Activated naive CD8-positive, alpha-beta T cell treated with anti-CD3 and anti-CD28 coated beads for 36 hours (primary cell): ENCODE measurements at regions not wholly inside any gene's neighbourhood (a gene's known extent, or its start where the extent isn't known, plus 50 kb on each side); places are given as distances from the start of the nearest gene placed in this dataset.

Source experiments
- DNase-seq: peaks from one replicate; pipeline ENCODE4 v3.0.0; 2021
- H3K27ac Mint-ChIP-seq: one replicate; pipeline ENCODE4 v1.8.0; 2022; ENCODE audit warnings: mild to moderate bottlenecking, moderate library complexity, mixed read lengths
- H3K27me3 Mint-ChIP-seq: one replicate; pipeline ENCODE4 v1.8.0; 2022; ENCODE audit warnings: mild to moderate bottlenecking, mixed read lengths
- H3K36me3 Mint-ChIP-seq: one replicate; pipeline ENCODE4 v1.8.0; 2021; ENCODE audit warnings: mild to moderate bottlenecking, mixed read lengths
- H3K4me1 Mint-ChIP-seq: one replicate; pipeline ENCODE4 v1.8.0; 2021; ENCODE audit warnings: mixed read lengths
- H3K4me3 Mint-ChIP-seq: one replicate; pipeline ENCODE4 v1.8.0; 2022; ENCODE audit warnings: mild to moderate bottlenecking, moderate library complexity, mixed read lengths
- H3K9me3 Mint-ChIP-seq: one replicate; pipeline ENCODE4 v1.8.0; 2022; ENCODE audit warnings: mixed read lengths

GRCh38 chr3:88960019-88960418 lies 147.4 kb upstream of the EPHA3 start:
- DNase-seq, result no peak
- Mint-ChIP-seq H3K4me1 (no peaks in the 10 kb centered on the region), H3K27me3 (no peaks in the 10 kb centered on the region), H3K27ac (no peak overlapping the region), H3K36me3 (no peaks in the 10 kb centered on the region), H3K9me3 (peaks cover 4% of the 10 kb centered on the region), H3K4me3 (no peak overlapping the region)

- Mint-ChIP-seq H3K4me1 (no peaks in the 10 kb centered on the region), H3K27me3 (no peaks in the 10 kb centered on the region), H3K36me3 (no peaks in the 10 kb centered on the region), H3K9me3 (peaks cover 3% of the 10 kb centered on the region), H3K27ac (no peak overlapping the region), H3K4me3 (no peak overlapping the region)
- no peak for DNase-seq
Measured at GRCh38 chr3:88963003-88963402, 144.4 kb upstream of the EPHA3 start.

- H3K27ac Mint-ChIP-seq, result no peak overlapping the region
- H3K4me1 Mint-ChIP-seq, result no peaks in the 10 kb centered on the region
- DNase-seq, result no peak
- no peak overlapping the region for H3K4me3 Mint-ChIP-seq
- H3K36me3 Mint-ChIP-seq, result no peaks in the 10 kb centered on the region
- peaks cover 4% of the 10 kb centered on the region for H3K9me3 Mint-ChIP-seq
- no peaks in the 10 kb centered on the region for H3K27me3 Mint-ChIP-seq
Measured at GRCh38 chr3:88979760-88980159, 127.7 kb upstream of the EPHA3 start.

- no peak for DNase-seq
- Mint-ChIP-seq H3K9me3 (no peaks in the 10 kb centered on the region), H3K27ac (no peak overlapping the region), H3K36me3 (no peaks in the 10 kb centered on the region), H3K4me1 (no peaks in the 10 kb centered on the region), H3K27me3 (no peaks in the 10 kb centered on the region), H3K4me3 (no peak overlapping the region)
Measured at GRCh38 chr3:88983458-88983857, 124.0 kb upstream of the EPHA3 start.

- DNase-seq, result no peak
- Mint-ChIP-seq H3K4me1 (no peaks in the 10 kb centered on the region), H3K27ac (no peak overlapping the region), H3K4me3 (no peak overlapping the region), H3K27me3 (no peaks in the 10 kb centered on the region), H3K36me3 (no peaks in the 10 kb centered on the region), H3K9me3 (no peaks in the 10 kb centered on the region)
Measured at GRCh38 chr3:88984256-88984655, 123.2 kb upstream of the EPHA3 start.

- H3K36me3 Mint-ChIP-seq, result no peaks in the 10 kb centered on the region
- H3K4me3 Mint-ChIP-seq, result no peak overlapping the region
- no peaks in the 10 kb centered on the region for H3K9me3 Mint-ChIP-seq
- DNase-seq, result no peak
- no peaks in the 10 kb centered on the region for H3K27me3 Mint-ChIP-seq
- H3K27ac Mint-ChIP-seq, result no peak overlapping the region
- H3K4me1 Mint-ChIP-seq, result no peaks in the 10 kb centered on the region
Measured at GRCh38 chr3:88984832-88985231, 122.6 kb upstream of the EPHA3 start.

- Mint-ChIP-seq H3K27me3 (no peaks in the 10 kb centered on the region), H3K4me1 (no peaks in the 10 kb centered on the region), H3K4me3 (no peak overlapping the region), H3K9me3 (no peaks in the 10 kb centered on the region), H3K27ac (no peak overlapping the region), H3K36me3 (no peaks in the 10 kb centered on the region)
- DNase-seq, result no peak
Measured at GRCh38 chr3:88985491-88985890, 121.9 kb upstream of the EPHA3 start.

GRCh38 chr3:88986834-88987233 lies 120.6 kb upstream of the EPHA3 start:
- Mint-ChIP-seq H3K4me3 (no peak overlapping the region), H3K4me1 (no peaks in the 10 kb centered on the region), H3K36me3 (no peaks in the 10 kb centered on the region), H3K9me3 (no peaks in the 10 kb centered on the region), H3K27ac (no peak overlapping the region), H3K27me3 (no peaks in the 10 kb centered on the region)
- no peak for DNase-seq

GRCh38 chr3:88987776-88988175 lies 119.6 kb upstream of the EPHA3 start:
- Mint-ChIP-seq H3K9me3 (no peaks in the 10 kb centered on the region), H3K4me1 (no peaks in the 10 kb centered on the region), H3K36me3 (no peaks in the 10 kb centered on the region), H3K4me3 (no peak overlapping the region), H3K27ac (no peak overlapping the region), H3K27me3 (no peaks in the 10 kb centered on the region)
- DNase-seq, result no peak

- Mint-ChIP-seq H3K9me3 (no peaks in the 10 kb centered on the region), H3K27ac (no peak overlapping the region), H3K27me3 (no peaks in the 10 kb centered on the region), H3K4me1 (no peaks in the 10 kb centered on the region), H3K4me3 (no peak overlapping the region), H3K36me3 (no peaks in the 10 kb centered on the region)
- DNase-seq, result no peak
Measured at GRCh38 chr3:88988906-88989305, 118.5 kb upstream of the EPHA3 start.

- H3K4me1 Mint-ChIP-seq, result no peaks in the 10 kb centered on the region
- no peaks in the 10 kb centered on the region for H3K27me3 Mint-ChIP-seq
- no peaks in the 10 kb centered on the region for H3K36me3 Mint-ChIP-seq
- H3K27ac Mint-ChIP-seq, result no peak overlapping the region
- DNase-seq, result no peak
- no peak overlapping the region for H3K4me3 Mint-ChIP-seq
- H3K9me3 Mint-ChIP-seq, result no peaks in the 10 kb centered on the region
Measured at GRCh38 chr3:88991496-88991895, 115.9 kb upstream of the EPHA3 start.

- no peaks in the 10 kb centered on the region for H3K4me1 Mint-ChIP-seq
- no peak overlapping the region for H3K4me3 Mint-ChIP-seq
- no peaks in the 10 kb centered on the region for H3K27me3 Mint-ChIP-seq
- H3K36me3 Mint-ChIP-seq, result no peaks in the 10 kb centered on the region
- H3K9me3 Mint-ChIP-seq, result no peaks in the 10 kb centered on the region
- DNase-seq, result no peak
- H3K27ac Mint-ChIP-seq, result no peak overlapping the region
Measured at GRCh38 chr3:88996691-88997090, 110.7 kb upstream of the EPHA3 start.

GRCh38 chr3:88997260-88997659 lies 110.2 kb upstream of the EPHA3 start:
- H3K4me1 Mint-ChIP-seq, result no peaks in the 10 kb centered on the region
- H3K4me3 Mint-ChIP-seq, result no peak overlapping the region
- no peaks in the 10 kb centered on the region for H3K36me3 Mint-ChIP-seq

GRCh38 chr3:89000886-89001285 lies 106.5 kb upstream of the EPHA3 start:
- no peak overlapping the region for H3K4me3 Mint-ChIP-seq
- no peaks in the 10 kb centered on the region for H3K36me3 Mint-ChIP-seq
- peaks cover 2% of the 10 kb centered on the region for H3K9me3 Mint-ChIP-seq
- no peak for DNase-seq
- H3K27me3 Mint-ChIP-seq, result no peaks in the 10 kb centered on the region
- H3K27ac Mint-ChIP-seq, result no peak overlapping the region
- H3K4me1 Mint-ChIP-seq, result no peaks in the 10 kb centered on the region

More at GRCh38 chr3:88997260-88997659, 110.2 kb upstream of the EPHA3 start:
- no peaks in the 10 kb centered on the region for H3K9me3 Mint-ChIP-seq
- no peak for DNase-seq
- H3K27me3 Mint-ChIP-seq, result no peaks in the 10 kb centered on the region
- H3K27ac Mint-ChIP-seq, result no peak overlapping the region

- Mint-ChIP-seq H3K9me3 (peaks cover 4% of the 10 kb centered on the region), H3K27ac (no peak overlapping the region), H3K36me3 (no peaks in the 10 kb centered on the region), H3K4me1 (no peaks in the 10 kb centered on the region), H3K4me3 (no peak overlapping the region), H3K27me3 (no peaks in the 10 kb centered on the region)
- DNase-seq, result no peak
Measured at GRCh38 chr3:89002191-89002590, 105.2 kb upstream of the EPHA3 start.

- no peaks in the 10 kb centered on the region for H3K27me3 Mint-ChIP-seq
- no peak overlapping the region for H3K4me3 Mint-ChIP-seq
- H3K27ac Mint-ChIP-seq, result no peak overlapping the region
Measured at GRCh38 chr3:89013536-89013935, 93.9 kb upstream of the EPHA3 start.

GRCh38 chr3:89017531-89017930 lies 89.9 kb upstream of the EPHA3 start:
- DNase-seq, result no peak
- H3K36me3 Mint-ChIP-seq, result no peaks in the 10 kb centered on the region
- no peaks in the 10 kb centered on the region for H3K27me3 Mint-ChIP-seq
- no peak overlapping the region for H3K4me3 Mint-ChIP-seq
- no peak overlapping the region for H3K27ac Mint-ChIP-seq
- H3K9me3 Mint-ChIP-seq, result peaks cover 4% of the 10 kb centered on the region
- no peaks in the 10 kb centered on the region for H3K4me1 Mint-ChIP-seq

More at GRCh38 chr3:89013536-89013935, 93.9 kb upstream of the EPHA3 start:
- Mint-ChIP-seq H3K9me3 (peaks cover 4% of the 10 kb centered on the region), H3K36me3 (no peaks in the 10 kb centered on the region), H3K4me1 (no peaks in the 10 kb centered on the region)
- DNase-seq, result no peak
